ENCODE measurements at regions not wholly inside any gene's neighbourhood (a gene's known extent, or its start where the extent isn't known, plus 50 kb on each side); places are given as distances from the start of the nearest gene placed in this dataset.
"Not testable (repeated sequence)": the region's sequence is repeated elsewhere in the genome, so short reads cannot be mapped to it uniquely, and the experiment has no call there.

DNA sequence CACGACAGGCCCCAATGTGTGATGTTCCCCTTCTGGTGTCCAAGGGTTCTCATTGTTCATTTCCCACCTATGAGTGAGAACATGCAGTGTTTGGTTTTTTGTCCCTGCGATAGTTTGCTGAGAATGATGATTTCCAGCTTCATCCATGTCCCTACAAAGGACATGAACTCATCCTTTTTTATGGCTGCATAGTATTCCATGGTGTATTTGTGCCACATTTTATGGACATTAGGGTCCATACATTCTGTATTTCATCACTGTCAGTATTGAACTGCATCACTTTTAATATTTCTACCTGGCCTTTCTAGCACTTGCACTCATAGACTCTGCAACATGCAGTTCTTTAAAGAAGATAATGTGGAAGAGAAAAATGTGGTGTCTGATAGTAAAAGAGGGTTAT lies 70.2 kb upstream of the RUBCNL start:
- TF ChIP-seq POLR2AphosphoS5 (IDR thresholded peaks at IDR 0.05; ENCODE audit: borderline replicate concordance, low read depth, low read length); EZH2 (IDR thresholded peaks at IDR 0.05): not testable (repeated sequence)
